ENCODE measurements at regions not wholly inside any gene's neighbourhood (a gene's known extent, or its start where the extent isn't known, plus 50 kb on each side); places are given as distances from the start of the nearest gene placed in this dataset.

GRCh38 chr4:17317526-17317925 lies 194.4 kb downstream of the QDPR start:
- Histone ChIP-seq H3K4me1 (no peaks in the 10 kb centered on the region), H3K4me3 (no peak overlapping the region), H3K27ac (no peak overlapping the region), H3K36me3 (no peaks in the 10 kb centered on the region), H3K9me3 (no peaks in the 10 kb centered on the region), H3K27me3 (peaks cover 0 to 4% (median 0%) of the 10 kb centered on the region in 3 donors)
- DNase-seq, result no peak
- intact Hi-C loops (cut with DNase I; ENCODE audit: low total_unique reads), result no loop called here
- 57 to 68% (median 63%) methylated on average over 5 of the region's 5 CpGs for WGBS, 5 donors
- TF ChIP-seq POLR2A (IDR thresholded peaks at IDR 0.05) (no peak), CTCF (IDR thresholded peaks at IDR 0.05) (no peak), POLR2AphosphoS5 (IDR thresholded peaks at IDR 0.05) (no peak), EP300 (IDR thresholded peaks at IDR 0.05) (no peak)

DNA sequence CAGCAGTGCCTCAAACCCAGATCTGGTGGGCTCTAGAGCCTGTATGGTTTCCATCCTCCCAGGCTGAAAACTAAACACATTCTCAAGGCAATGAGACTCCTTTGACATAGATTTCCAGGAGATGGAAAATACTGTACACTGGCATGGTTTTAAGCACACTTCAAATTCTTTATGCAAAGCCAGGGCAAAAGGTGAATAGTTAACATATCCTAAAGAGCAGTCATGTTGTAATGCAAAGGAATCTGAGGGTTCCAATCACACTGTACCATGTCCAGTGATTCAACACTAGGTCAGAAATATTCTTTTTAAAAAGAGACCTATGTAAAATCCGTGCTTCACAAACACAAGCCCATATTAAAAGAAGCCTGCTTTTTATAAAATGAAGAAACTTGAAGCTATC lies 195.3 kb downstream of the QDPR start:
- no peaks in the 10 kb centered on the region for H3K9me3 ChIP-seq
- intact Hi-C loops (cut with DNase I; ENCODE audit: low total_unique reads), result no loop called here
- 69 to 85% (median 81%) methylated on average over 1 of the region's 1 CpG for WGBS, 5 donors

GRCh38 chr4:17315459-17315858 lies 196.4 kb downstream of the QDPR start:
- H3K27me3 ChIP-seq, result peaks cover 0 to 4% (median 0%) of the 10 kb centered on the region in 3 donors
- DNase-seq, result no peak
- H3K9me3 ChIP-seq, result no peaks in the 10 kb centered on the region
- intact Hi-C loops (cut with DNase I; ENCODE audit: low total_unique reads), result no loop called here
- H3K27ac ChIP-seq, result no peak overlapping the region
- no peaks in the 10 kb centered on the region for H3K4me1 ChIP-seq
- H3K4me3 ChIP-seq, result no peak overlapping the region
- no peak for TF ChIP-seq EP300 (IDR thresholded peaks at IDR 0.05)
- no peak for TF ChIP-seq CTCF (IDR thresholded peaks at IDR 0.05)
- no peak for TF ChIP-seq POLR2A (IDR thresholded peaks at IDR 0.05)
- TF ChIP-seq POLR2AphosphoS5 (IDR thresholded peaks at IDR 0.05), result no peak
- H3K36me3 ChIP-seq, result no peaks in the 10 kb centered on the region

More for the DNA sequence above, 195.3 kb downstream of the QDPR start:
- no peaks in the 10 kb centered on the region for H3K36me3 ChIP-seq
- no peak overlapping the region for H3K4me3 ChIP-seq
- no peaks in the 10 kb centered on the region for H3K4me1 ChIP-seq
- no peak for DNase-seq
- no peak overlapping the region for H3K27ac ChIP-seq
- H3K27me3 ChIP-seq, result peaks cover 0 to 4% (median 0%) of the 10 kb centered on the region in 3 donors
- TF ChIP-seq POLR2A (IDR thresholded peaks at IDR 0.05), result no peak
- no peak for TF ChIP-seq CTCF (IDR thresholded peaks at IDR 0.05)
- TF ChIP-seq EP300 (IDR thresholded peaks at IDR 0.05), result no peak
- no peak for TF ChIP-seq POLR2AphosphoS5 (IDR thresholded peaks at IDR 0.05)

DNA sequence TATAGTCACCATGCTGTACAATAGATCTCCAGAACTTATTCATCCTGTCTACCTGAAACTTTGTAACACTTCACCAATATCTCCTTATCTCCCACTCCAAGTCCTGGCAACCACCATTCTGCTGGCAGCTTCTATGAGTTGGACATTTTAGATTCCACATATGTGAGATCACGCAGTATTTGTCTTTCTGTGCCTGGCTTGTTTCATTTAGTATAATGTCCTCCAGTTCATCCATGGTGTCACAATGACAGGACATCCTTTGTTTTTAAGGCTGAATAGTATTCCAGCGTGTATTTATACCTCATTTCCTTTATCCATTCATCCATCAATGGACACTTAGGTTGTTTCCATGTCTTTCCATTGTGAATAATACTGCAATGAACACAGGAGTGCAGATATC lies 198.7 kb downstream of the QDPR start:
- intact Hi-C loops (cut with DNase I; ENCODE audit: low total_unique reads), result no loop called here
- Histone ChIP-seq H3K4me1 (no peaks in the 10 kb centered on the region), H3K36me3 (no peaks in the 10 kb centered on the region), H3K27me3 (peaks cover 0 to 4% (median 0%) of the 10 kb centered on the region in 3 donors), H3K9me3 (no peaks in the 10 kb centered on the region), H3K27ac (no peak overlapping the region), H3K4me3 (no peak overlapping the region)
- TF ChIP-seq CTCF (IDR thresholded peaks at IDR 0.05) (no peak), POLR2AphosphoS5 (IDR thresholded peaks at IDR 0.05) (no peak), EP300 (IDR thresholded peaks at IDR 0.05) (no peak)
- 69 to 77% (median 75%) methylated on average over 2 of the region's 2 CpGs for WGBS, 5 donors
- DNase-seq, result no peak

All from stomach (tissue), 8 donors.